IMR-90 (cell line): ENCODE measurements at regions not wholly inside any gene's neighbourhood (a gene's known extent, or its start where the extent isn't known, plus 50 kb on each side); places are given as distances from the start of the nearest gene placed in this dataset.

ENCODE experiments used
- ATAC-seq: fragments of 200-7000 bp; cut with Tn5 transposase; 2 replicates; pipeline ENCODE4 v1.9.1; 2020; ENCODE audit warnings: low read depth, mild to moderate bottlenecking, moderate library complexity
- BruUV-seq: library from RNA; stranded (reverse); fragments of 400-500 nt; replicated peaks from 2 replicates; lab custom pipeline; 2021; lab: Mats Ljungman, UMichigan
- CTCF ChIA-PET: fragments of 300-600 bp; formaldehyde crosslinking; extraction: SDS; loops from one replicate; lab custom pipeline; 2021; ENCODE audit warnings: antibody characterized with exemption; lab: Yijun Ruan, JAX
- POLR2A ChIA-PET: fragments of 300-600 bp; sonication (Branson Sonifier 250); formaldehyde crosslinking; loops from one replicate; lab custom pipeline; 2022; ENCODE audit warnings: antibody characterized with exemption; ENCODE audit not compliant: unreplicated experiment; lab: Charles Lee
- DNase-seq: peaks from one replicate; pipeline ENCODE4 v3.0.0; 2013
- H2AFZ ChIP-seq: replicated peaks from 2 replicates; pipeline ENCODE3; 2013; ENCODE audit warnings: low read length, mild to moderate bottlenecking; ENCODE audit not compliant: poor library complexity
- H2AK5ac ChIP-seq: 2 replicates; pipeline ENCODE4 v1.6.1; 2013; ENCODE audit warnings: low read depth, low read length, inconsistent platforms
- H2AK9ac ChIP-seq: replicated peaks from 2 replicates; pipeline ENCODE3; 2013; ENCODE audit warnings: mild to moderate bottlenecking, low read depth, low read length, moderate library complexity; ENCODE audit not compliant: poor library complexity
- H2BK120ac ChIP-seq: 2 replicates; pipeline ENCODE4 v1.6.1; 2013; ENCODE audit warnings: low read depth, low read length, inconsistent platforms
- H2BK15ac ChIP-seq: 3 replicates; pipeline ENCODE4 v1.6.1; 2013; ENCODE audit warnings: low read depth, low read length, inconsistent platforms
- H2BK20ac ChIP-seq: 2 replicates; pipeline ENCODE4 v1.6.1; 2013; ENCODE audit warnings: low read depth, mild to moderate bottlenecking, inconsistent platforms, low read length, moderate library complexity
- H2BK5ac ChIP-seq: 2 replicates; pipeline ENCODE4 v1.6.1; 2013; ENCODE audit warnings: mild to moderate bottlenecking, low read depth, low read length, inconsistent platforms; ENCODE audit not compliant: poor library complexity, severe bottlenecking
- H3K14ac ChIP-seq: replicated peaks from 2 replicates; pipeline ENCODE4 v1.6.1; 2013; ENCODE audit warnings: low read depth, low read length, inconsistent platforms
- H3K18ac ChIP-seq: 2 replicates; pipeline ENCODE4 v1.6.1; 2013; ENCODE audit warnings: low read depth, low read length, control low read depth
- H3K23ac ChIP-seq: 2 replicates; pipeline ENCODE4 v1.6.1; 2013; ENCODE audit warnings: low read depth, low read length, inconsistent platforms
- H3K27ac ChIP-seq: 2 replicates; pipeline ENCODE4 v1.5.1; 2013; ENCODE audit warnings: mild to moderate bottlenecking, control low read depth, low read length; ENCODE audit not compliant: insufficient read depth
- H3K27me3 ChIP-seq: 2 replicates; pipeline ENCODE4 v1.6.1; 2013; ENCODE audit warnings: low read length; ENCODE audit not compliant: control insufficient read depth, insufficient read depth
- H3K36me3 ChIP-seq: 2 replicates; pipeline ENCODE4 v1.6.1; 2013; ENCODE audit warnings: low read length, mixed read lengths; ENCODE audit not compliant: control insufficient read depth, insufficient read depth
- H3K4ac ChIP-seq: 2 replicates; pipeline ENCODE4 v1.6.1; 2013; ENCODE audit warnings: low read depth, low read length, inconsistent platforms
- H3K4me1 ChIP-seq: 2 replicates; pipeline ENCODE4 v1.6.1; 2013; ENCODE audit warnings: low read length, mixed read lengths; ENCODE audit not compliant: control insufficient read depth, insufficient read depth
- H3K4me2 ChIP-seq: 2 replicates; pipeline ENCODE4 v1.6.1; 2013; ENCODE audit warnings: low read depth, mild to moderate bottlenecking, control low read depth, low read length, moderate library complexity
- H3K4me3 ChIP-seq: 2 replicates; pipeline ENCODE4 v1.5.1; 2013; ENCODE audit warnings: low read depth, mild to moderate bottlenecking, control low read depth, low read length, moderate library complexity; ENCODE audit not compliant: insufficient read depth
- H3K56ac ChIP-seq: 2 replicates; pipeline ENCODE4 v1.6.1; 2013; ENCODE audit warnings: low read length, inconsistent platforms; ENCODE audit not compliant: insufficient read depth; ENCODE audit errors: extremely low read depth
- H3K79me1 ChIP-seq, 2 experiments: 2 replicates each; pipeline ENCODE4 v1.6.1; 2013; ENCODE audit warnings: low read length in 2 of 2, inconsistent platforms in 1 of 2, low read depth in 1 of 2
- H3K9ac ChIP-seq: 2 replicates; pipeline ENCODE4 v1.6.1; 2013; ENCODE audit warnings: low read depth, low read length, control low read depth
- H3K9me1 ChIP-seq: 2 replicates; pipeline ENCODE4 v1.6.1; 2013; ENCODE audit warnings: low read length, inconsistent platforms; ENCODE audit not compliant: insufficient read depth
- H3K9me3 ChIP-seq: 2 replicates; pipeline ENCODE4 v1.6.1; 2013; ENCODE audit warnings: low read length; ENCODE audit not compliant: control insufficient read depth, insufficient read depth
- H4K20me1 ChIP-seq: 2 replicates; pipeline ENCODE4 v1.6.1; 2013; ENCODE audit warnings: low read length, inconsistent platforms; ENCODE audit not compliant: insufficient read depth
- H4K5ac ChIP-seq: 2 replicates; pipeline ENCODE4 v1.6.1; 2013; ENCODE audit warnings: mild to moderate bottlenecking, low read depth, low read length, control low read depth
- H4K8ac ChIP-seq, 2 experiments: 2 replicates each; pipeline ENCODE4 v1.6.1; 2013; ENCODE audit warnings: low read depth in 2 of 2, low read length in 2 of 2, control low read depth in 1 of 2, inconsistent platforms in 1 of 2
- H4K91ac ChIP-seq: 2 replicates; pipeline ENCODE4 v1.6.1; 2013; ENCODE audit warnings: low read depth, low read length, inconsistent platforms; ENCODE audit not compliant: insufficient read depth
- CEBPB ChIP-seq: IDR thresholded peaks from 2 replicates; pipeline ENCODE4 v1.6.1; 2012; ENCODE audit warnings: low read depth, low read length, improper control_type of control experiment
- FOS ChIP-seq: fragments of 150-350 bp; IDR thresholded peaks from 2 replicates; pipeline ENCODE4 v1.6.1; 2016; ENCODE audit warnings: low read depth, low read length
- WGBS, 2 experiments: methylation state at CpG; one replicate each; pipeline versions ENCODE4 v1.1.5 to v1.1.7; 2013; ENCODE audit warnings: missing lambda C conversion rate in 2 of 2; ENCODE audit not compliant: insufficient read length in 1 of 2; ENCODE audit errors: extremely low coverage in 2 of 2; 5-methylcytosine and 5-hydroxymethylcytosine counted together
- dilution Hi-C: fragments of 300-500 bp; cut with HindIII; formaldehyde crosslinking; loops from one replicate; pipeline ENCODE4 v1.14.3; 2018; ENCODE audit warnings: low sequenced_read_pairs; ENCODE audit not compliant: unreplicated experiment
- in situ Hi-C: fragments of 300-500 bp; cut with MboI; formaldehyde crosslinking; loops from 3 replicates; pipeline ENCODE4 v1.14.3; 2019; ENCODE audit warnings: low sequenced_read_pairs, inconsistent platforms, mixed read lengths
- intact Hi-C: fragments of 100-400 bp; cut with micrococcal nuclease; formaldehyde crosslinking; loops from 2 replicates; pipeline ENCODE4 v1.10.0; 2022

DNA sequence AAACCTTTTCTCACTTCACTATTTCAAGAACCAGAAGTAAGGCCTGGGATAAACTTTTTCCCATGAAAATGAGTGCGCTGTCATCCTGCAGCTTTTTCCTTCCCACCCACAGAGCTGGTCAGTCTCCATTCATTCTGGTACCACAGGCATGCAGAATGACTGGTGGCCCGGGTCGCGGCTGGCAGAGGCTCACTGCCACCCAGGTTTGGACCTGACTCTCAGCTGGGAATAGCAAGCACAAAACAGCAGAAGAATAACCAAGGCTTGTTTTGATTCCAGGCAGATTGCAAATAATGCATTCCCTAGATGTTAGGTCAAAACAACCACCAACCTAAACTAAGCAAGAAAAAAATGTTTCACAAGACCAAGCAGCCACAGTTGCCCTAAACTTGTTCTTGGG lies 190.5 kb upstream of the NRP1 start:
- intact Hi-C loops = loop anchor here (5.0 kb wide), 1 partner anchor 188 kb away; no protein-coding TSS in a partner anchor
- H4K91ac ChIP-seq = no peak overlapping the region
- POLR2A ChIA-PET = no interaction called here
- no peak overlapping the region for H2BK5ac ChIP-seq
- DNase-seq (peak; percentile 53), ATAC-seq (peak; percentile 82)
- H2AK5ac ChIP-seq = no peak overlapping the region
- H3K56ac ChIP-seq = no peak overlapping the region
- in situ Hi-C loops = no loop called here
- no peaks in the 10 kb centered on the region for H3K79me1 ChIP-seq
- no peak overlapping the region for H2AK9ac ChIP-seq
- H3K18ac ChIP-seq = no peak overlapping the region
- H4K20me1 ChIP-seq = no peaks in the 10 kb centered on the region
- H3K4me1 ChIP-seq = peaks cover 2% of the 10 kb centered on the region; the same call in 1 of the 2 replicates
- H3K4me2 ChIP-seq = no peak overlapping the region
- no peak overlapping the region for H3K14ac ChIP-seq
- H3K23ac ChIP-seq = no peak overlapping the region
- 83% methylated on average over 4 of the region's 4 CpGs; no CpG with 5 or more reads in 1 of the 2 experiments for WGBS, 2 experiments
- CTCF ChIA-PET = no interaction called here
- no peak overlapping the region for H2BK15ac ChIP-seq
- no peaks in the 10 kb centered on the region for H3K9me1 ChIP-seq
- H3K9ac ChIP-seq = no peak overlapping the region
- H4K8ac ChIP-seq = no peak overlapping the region
- no peak overlapping the region for H3K27ac ChIP-seq
- no peak overlapping the region for H2BK120ac ChIP-seq
- H3K9me3 ChIP-seq = no peaks in the 10 kb centered on the region
- no peak overlapping the region for H2AFZ ChIP-seq
- H4K5ac ChIP-seq = no peak overlapping the region
- no peaks in the 10 kb centered on the region for H3K27me3 ChIP-seq
- no TSS peak for BruUV-seq
- TF ChIP-seq CEBPB = peak; percentile 20; the same call in 1 of the 2 replicates
- TF ChIP-seq FOS = no peak
- no peak overlapping the region for H3K4ac ChIP-seq
- dilution Hi-C loops = no loop called here
- H3K4me3 ChIP-seq = no peak overlapping the region
- no peak overlapping the region for H2BK20ac ChIP-seq
- H3K36me3 ChIP-seq = no peaks in the 10 kb centered on the region
